SU-DHL-6 (cell line): ENCODE measurements at regions not wholly inside any gene's neighbourhood (a gene's known extent, or its start where the extent isn't known, plus 50 kb on each side); places are given as distances from the start of the nearest gene placed in this dataset.

ENCODE experiments used
- H2AFZ ChIP-seq: fragments of 200-600 bp; sonication (generic); 2 replicates; pipeline ENCODE4 v1.6.1; 2014; ENCODE audit warnings: low read depth, mild to moderate bottlenecking, moderate library complexity, mixed read lengths, antibody characterized with exemption, low read length; ENCODE audit not compliant: severe bottlenecking
- H3F3A ChIP-seq: fragments of 200-600 bp; shearing (Covaris generic); 2 replicates; pipeline ENCODE4 v1.6.0; 2016; ENCODE audit warnings: antibody characterized with exemption, mild to moderate bottlenecking; ENCODE audit not compliant: insufficient read depth
- H3K27ac ChIP-seq: fragments of 200-600 bp; sonication (generic); 2 replicates; pipeline ENCODE4 v1.5.1; 2016; ENCODE audit warnings: low read depth, mild to moderate bottlenecking, low read length, moderate library complexity, mixed read lengths
- H3K27me3 ChIP-seq: fragments of 200-600 bp; sonication (generic), shearing (Covaris generic); 2 replicates; pipeline ENCODE4 v1.6.0; 2014; ENCODE audit warnings: mild to moderate bottlenecking, low read length
- H3K36me3 ChIP-seq: fragments of 200-600 bp; sonication (generic); 2 replicates; pipeline ENCODE4 v1.6.1; 2014; ENCODE audit warnings: mild to moderate bottlenecking, low read length, mixed read lengths
- H3K4me2 ChIP-seq: fragments of 300-600, 200-600 bp; shearing (Covaris generic), sonication (generic); 2 replicates; pipeline ENCODE4 v1.6.0; 2014; ENCODE audit warnings: low read length, low read depth, mild to moderate bottlenecking; ENCODE audit not compliant: poor library complexity, severe bottlenecking
- H3K4me3 ChIP-seq: fragments of 200-600 bp; sonication (generic); 2 replicates; pipeline ENCODE4 v1.5.1; 2014; ENCODE audit warnings: antibody characterized with exemption, low read length, mild to moderate bottlenecking, mixed read lengths; ENCODE audit not compliant: insufficient read depth, poor library complexity, severe bottlenecking
- H3K79me2 ChIP-seq: fragments of 200-600 bp; sonication (generic); 2 replicates; pipeline ENCODE4 v1.6.1; 2014; ENCODE audit warnings: mild to moderate bottlenecking, low read length, moderate library complexity; ENCODE audit not compliant: insufficient read depth
- H3K9ac ChIP-seq: fragments of 200-600 bp; sonication (generic); 2 replicates; pipeline ENCODE4 v1.7.0; 2014; ENCODE audit warnings: mild to moderate bottlenecking, low read length
- H3K9me2 ChIP-seq: fragments of 200-600 bp; sonication (generic); replicated peaks from 2 replicates; pipeline ENCODE4 v1.6.1; 2014; ENCODE audit warnings: low read length; ENCODE audit not compliant: insufficient read depth
- H3K9me3 ChIP-seq: fragments of 200-600 bp; sonication (generic); 2 replicates; pipeline ENCODE4 v1.6.1; 2014; ENCODE audit warnings: low read length, mixed read lengths; ENCODE audit not compliant: insufficient read depth
- H4K20me1 ChIP-seq: fragments of 200-600 bp; sonication (generic); 2 replicates; pipeline ENCODE4 v1.6.1; 2014; ENCODE audit warnings: low read depth, mild to moderate bottlenecking, antibody characterized with exemption, low read length, moderate library complexity, mixed read lengths
- CTCF ChIP-seq: fragments of 200-600 bp; sonication (generic); IDR thresholded peaks from one replicate; pipeline ENCODE4 v1.5.1; 2017; ENCODE audit warnings: antibody characterized with exemption, mild to moderate bottlenecking, low read length, moderate library complexity; ENCODE audit not compliant: insufficient read depth, poor library complexity, severe bottlenecking
- EZH2phosphoT487 ChIP-seq: fragments of 200-600 bp; sonication (generic), shearing (Covaris generic); conservative IDR thresholded peaks from 2 replicates; pipeline ENCODE4 v1.6.1; 2018; ENCODE audit warnings: mild to moderate bottlenecking, antibody characterized with exemption, low read length, moderate library complexity, mixed read lengths

DNA sequence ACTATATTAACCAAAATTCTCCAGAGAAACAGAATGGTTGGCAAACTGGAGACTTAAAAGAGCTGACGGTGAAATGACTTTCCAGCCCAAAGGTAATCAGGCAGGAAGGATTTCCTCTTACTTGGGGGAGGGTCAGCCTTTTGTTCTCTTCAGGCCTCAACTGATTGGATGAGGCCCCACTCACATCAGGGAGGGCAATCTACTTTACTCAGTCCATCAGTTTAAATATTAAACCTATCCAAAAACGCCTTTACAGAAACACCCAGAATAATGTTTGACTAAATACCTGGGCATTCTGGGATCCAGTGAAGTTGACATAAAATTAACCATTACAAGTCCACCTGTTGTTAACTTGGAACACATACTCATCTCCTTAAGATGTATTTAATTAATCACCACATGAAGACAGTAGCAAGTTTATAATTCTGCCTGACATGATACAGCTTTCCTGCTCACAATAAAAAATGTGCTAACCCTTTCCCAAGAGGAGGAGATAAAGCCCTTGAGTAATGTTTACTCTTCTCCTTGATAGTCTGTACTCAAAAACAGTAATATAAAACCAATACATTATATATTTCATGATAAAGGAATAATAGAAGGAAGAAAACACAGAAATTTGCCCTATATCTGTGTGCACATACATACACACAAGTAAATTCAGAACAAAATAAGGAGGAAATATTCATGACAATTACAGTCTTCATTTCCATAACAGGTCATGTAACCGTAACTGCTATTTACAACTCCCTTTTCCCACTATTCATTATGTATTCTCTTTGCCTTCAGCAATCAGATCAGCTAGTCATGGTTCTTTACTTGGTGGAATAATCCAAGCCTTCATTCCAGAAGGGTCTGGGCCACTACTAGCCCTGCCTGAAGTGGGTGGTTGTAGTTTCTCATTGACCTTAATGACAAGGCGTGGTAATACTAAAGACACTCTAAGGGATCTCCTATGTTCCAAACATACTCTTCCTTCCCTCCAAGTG, 107.5 kb upstream of the RUNX1 start:
- Histone ChIP-seq H3K79me2 (no peaks in the 10 kb centered on the region), H2AFZ (no peak overlapping the region), H3F3A (no peaks in the 10 kb centered on the region), H3K9me2 (no peaks in the 10 kb centered on the region), H3K27me3 (no peaks in the 10 kb centered on the region), H4K20me1 (no peaks in the 10 kb centered on the region), H3K9me3 (peaks cover 12% of the 10 kb centered on the region), H3K4me3 (no peak overlapping the region), H3K36me3 (no peaks in the 10 kb centered on the region), H3K9ac (no peak overlapping the region), H3K4me2 (no peak overlapping the region), H3K27ac (no peak overlapping the region)
- TF ChIP-seq EZH2phosphoT487 = no peak
- TF ChIP-seq CTCF = no peak

- H4K20me1 ChIP-seq = no peaks in the 10 kb centered on the region
- H3K27me3 ChIP-seq = no peaks in the 10 kb centered on the region
- no peaks in the 10 kb centered on the region for H3K9me2 ChIP-seq
- H3K36me3 ChIP-seq = no peaks in the 10 kb centered on the region
- no peak for TF ChIP-seq EZH2phosphoT487
- no peak for TF ChIP-seq CTCF
- no peak overlapping the region for H3K27ac ChIP-seq
- no peak overlapping the region for H3K4me2 ChIP-seq
- no peak overlapping the region for H2AFZ ChIP-seq
- peaks cover 12% of the 10 kb centered on the region for H3K9me3 ChIP-seq
- H3K9ac ChIP-seq = no peak overlapping the region
- no peaks in the 10 kb centered on the region for H3F3A ChIP-seq
- no peaks in the 10 kb centered on the region for H3K79me2 ChIP-seq
- no peak overlapping the region for H3K4me3 ChIP-seq
Measured at GRCh38 chr21:35154788-35155187, 105.7 kb upstream of the RUNX1 start.

DNA sequence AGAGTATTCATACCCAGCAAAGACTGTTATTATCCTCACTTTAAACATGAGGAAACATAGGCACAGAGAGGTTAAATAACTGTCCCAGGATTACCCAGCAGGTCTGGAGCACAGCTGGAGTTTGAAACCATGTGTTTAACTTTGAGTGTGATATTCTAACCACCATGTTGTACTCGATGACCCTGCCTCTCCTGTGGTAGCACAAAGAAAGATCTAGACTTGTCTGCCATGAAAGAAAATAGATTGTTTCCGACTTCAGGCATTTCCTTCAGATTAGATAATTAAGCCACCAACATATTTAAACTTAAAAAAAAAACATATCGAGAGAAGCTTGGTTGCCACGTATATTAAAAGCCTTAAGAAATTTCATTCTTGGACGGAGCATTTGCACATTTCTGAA, 104.6 kb upstream of the RUNX1 start:
- Histone ChIP-seq H3K9me2 (no peaks in the 10 kb centered on the region), H3K9ac (no peak overlapping the region), H3K4me2 (no peak overlapping the region), H2AFZ (no peak overlapping the region), H3K36me3 (no peaks in the 10 kb centered on the region), H3K27ac (no peak overlapping the region), H3K9me3 (peaks cover 12% of the 10 kb centered on the region), H3K79me2 (no peaks in the 10 kb centered on the region), H3K27me3 (no peaks in the 10 kb centered on the region), H3F3A (no peaks in the 10 kb centered on the region), H4K20me1 (no peaks in the 10 kb centered on the region), H3K4me3 (no peak overlapping the region)
- TF ChIP-seq EZH2phosphoT487 = no peak
- TF ChIP-seq CTCF = no peak
